ENCODE measurements at regions not wholly inside any gene's neighbourhood (a gene's known extent, or its start where the extent isn't known, plus 50 kb on each side); places are given as distances from the start of the nearest gene placed in this dataset.

DNA sequence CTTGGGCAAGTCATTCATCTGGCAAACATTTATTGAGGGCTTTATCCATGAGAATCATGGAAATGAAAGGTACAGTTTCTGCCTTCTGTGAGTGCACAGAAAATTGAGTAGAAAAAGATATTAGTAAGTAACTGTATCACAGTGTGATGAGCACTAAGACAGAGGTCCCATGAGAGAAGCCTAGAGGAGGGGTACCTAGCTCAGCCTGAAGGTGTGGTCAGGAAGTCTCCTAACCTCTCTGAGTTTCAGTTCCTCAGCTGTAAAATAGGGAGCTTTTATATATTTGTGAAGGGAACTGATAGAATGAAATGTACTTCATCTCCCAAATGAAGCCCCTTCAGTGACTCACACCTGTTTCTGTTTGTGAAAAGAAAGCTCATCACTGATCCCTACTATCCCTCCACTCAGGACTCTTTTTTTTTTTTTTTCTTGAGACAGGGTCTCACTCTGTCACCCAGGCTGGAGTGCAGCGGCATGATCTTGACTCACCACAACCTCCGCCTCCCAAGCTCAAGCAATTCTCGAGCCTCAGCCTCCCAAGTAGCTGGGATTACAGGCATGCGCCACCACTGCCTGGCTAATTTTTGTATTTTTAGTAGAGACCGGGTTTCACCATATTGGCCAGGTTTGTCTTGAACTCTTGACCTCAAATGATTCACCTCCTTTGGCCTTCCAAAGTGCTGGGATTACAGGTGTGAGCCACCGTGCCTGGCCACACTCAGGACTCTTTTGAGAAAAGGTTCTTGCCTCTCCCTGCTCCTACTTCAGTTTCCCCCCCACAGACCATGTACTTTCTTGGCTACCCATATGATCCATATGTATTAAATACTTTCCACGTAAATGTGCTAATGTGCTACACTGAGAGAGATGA, 93.7 kb upstream of the FUT8 start:
- H3K4me1 ChIP-seq (ENCODE audit: insufficient read depth) = no peaks in the 10 kb centered on the region
- H3K27ac Mint-ChIP-seq = no peak overlapping the region
- peaks cover 7% of the 10 kb centered on the region for H3K27me3 Mint-ChIP-seq (ENCODE audit: insufficient read depth, low read depth, poor library complexity)
- H3K36me3 ChIP-seq (ENCODE audit: insufficient read depth) = no peaks in the 10 kb centered on the region
- H3K27ac ChIP-seq (ENCODE audit: low read depth) = no peak overlapping the region
- no peak for DNase-seq (ENCODE audit: low spot score)
- no peak overlapping the region for H2AFZ ChIP-seq
- no peak overlapping the region for H3K4me3 Mint-ChIP-seq
- no peak overlapping the region for H3K4me3 ChIP-seq
- no peaks in the 10 kb centered on the region for H3K4me1 Mint-ChIP-seq
- H3K9me2 ChIP-seq (ENCODE audit: insufficient read depth) = no peaks in the 10 kb centered on the region
- no peak for ATAC-seq
- TF ChIP-seq EZH2phosphoT487 (IDR thresholded peaks at IDR 0.05; ENCODE audit: unreplicated experiment) (no peak), JUNB (IDR thresholded peaks at IDR 0.05; ENCODE audit: unreplicated experiment) (no peak), NANOG (IDR thresholded peaks at IDR 0.05; ENCODE audit: borderline replicate concordance) (no peak), POLR2AphosphoS5 (IDR thresholded peaks at IDR 0.05; ENCODE audit: low read depth) (no peak), STAT1 (IDR thresholded peaks at IDR 0.05; ENCODE audit: unreplicated experiment) (no peak), EZH2 (IDR thresholded peaks at IDR 0.05; ENCODE audit: low read depth, unreplicated experiment) (no peak), CREB1 (CRISPR knock-in tag; IDR thresholded peaks at IDR 0.05; ENCODE audit: low read depth) (no peak), ZNF331 (CRISPR knock-in tag; IDR thresholded peaks at IDR 0.05; ENCODE audit: low read depth) (no peak), ZNF114 (CRISPR knock-in tag; IDR thresholded peaks at IDR 0.05) (no peak)
- TF ChIP-seq, protein P1, sequence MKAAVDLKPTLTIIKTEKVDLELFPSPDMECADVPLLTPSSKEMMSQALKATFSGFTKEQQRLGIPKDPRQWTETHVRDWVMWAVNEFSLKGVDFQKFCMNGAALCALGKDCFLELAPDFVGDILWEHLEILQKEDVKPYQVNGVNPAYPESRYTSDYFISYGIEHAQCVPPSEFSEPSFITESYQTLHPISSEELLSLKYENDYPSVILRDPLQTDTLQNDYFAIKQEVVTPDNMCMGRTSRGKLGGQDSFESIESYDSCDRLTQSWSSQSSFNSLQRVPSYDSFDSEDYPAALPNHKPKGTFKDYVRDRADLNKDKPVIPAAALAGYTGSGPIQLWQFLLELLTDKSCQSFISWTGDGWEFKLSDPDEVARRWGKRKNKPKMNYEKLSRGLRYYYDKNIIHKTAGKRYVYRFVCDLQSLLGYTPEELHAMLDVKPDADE (IDR thresholded peaks at IDR 0.05) = no peak
- TF ChIP-seq, protein P2, sequence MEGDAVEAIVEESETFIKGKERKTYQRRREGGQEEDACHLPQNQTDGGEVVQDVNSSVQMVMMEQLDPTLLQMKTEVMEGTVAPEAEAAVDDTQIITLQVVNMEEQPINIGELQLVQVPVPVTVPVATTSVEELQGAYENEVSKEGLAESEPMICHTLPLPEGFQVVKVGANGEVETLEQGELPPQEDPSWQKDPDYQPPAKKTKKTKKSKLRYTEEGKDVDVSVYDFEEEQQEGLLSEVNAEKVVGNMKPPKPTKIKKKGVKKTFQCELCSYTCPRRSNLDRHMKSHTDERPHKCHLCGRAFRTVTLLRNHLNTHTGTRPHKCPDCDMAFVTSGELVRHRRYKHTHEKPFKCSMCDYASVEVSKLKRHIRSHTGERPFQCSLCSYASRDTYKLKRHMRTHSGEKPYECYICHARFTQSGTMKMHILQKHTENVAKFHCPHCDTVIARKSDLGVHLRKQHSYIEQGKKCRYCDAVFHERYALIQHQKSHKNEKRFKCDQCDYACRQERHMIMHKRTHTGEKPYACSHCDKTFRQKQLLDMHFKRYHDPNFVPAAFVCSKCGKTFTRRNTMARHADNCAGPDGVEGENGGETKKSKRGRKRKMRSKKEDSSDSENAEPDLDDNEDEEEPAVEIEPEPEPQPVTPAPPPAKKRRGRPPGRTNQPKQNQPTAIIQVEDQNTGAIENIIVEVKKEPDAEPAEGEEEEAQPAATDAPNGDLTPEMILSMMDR (conservative IDR thresholded peaks at IDR 0.05; ENCODE audit: low read depth in 2 of 2) = no peak
- TF ChIP-seq, protein P3, sequence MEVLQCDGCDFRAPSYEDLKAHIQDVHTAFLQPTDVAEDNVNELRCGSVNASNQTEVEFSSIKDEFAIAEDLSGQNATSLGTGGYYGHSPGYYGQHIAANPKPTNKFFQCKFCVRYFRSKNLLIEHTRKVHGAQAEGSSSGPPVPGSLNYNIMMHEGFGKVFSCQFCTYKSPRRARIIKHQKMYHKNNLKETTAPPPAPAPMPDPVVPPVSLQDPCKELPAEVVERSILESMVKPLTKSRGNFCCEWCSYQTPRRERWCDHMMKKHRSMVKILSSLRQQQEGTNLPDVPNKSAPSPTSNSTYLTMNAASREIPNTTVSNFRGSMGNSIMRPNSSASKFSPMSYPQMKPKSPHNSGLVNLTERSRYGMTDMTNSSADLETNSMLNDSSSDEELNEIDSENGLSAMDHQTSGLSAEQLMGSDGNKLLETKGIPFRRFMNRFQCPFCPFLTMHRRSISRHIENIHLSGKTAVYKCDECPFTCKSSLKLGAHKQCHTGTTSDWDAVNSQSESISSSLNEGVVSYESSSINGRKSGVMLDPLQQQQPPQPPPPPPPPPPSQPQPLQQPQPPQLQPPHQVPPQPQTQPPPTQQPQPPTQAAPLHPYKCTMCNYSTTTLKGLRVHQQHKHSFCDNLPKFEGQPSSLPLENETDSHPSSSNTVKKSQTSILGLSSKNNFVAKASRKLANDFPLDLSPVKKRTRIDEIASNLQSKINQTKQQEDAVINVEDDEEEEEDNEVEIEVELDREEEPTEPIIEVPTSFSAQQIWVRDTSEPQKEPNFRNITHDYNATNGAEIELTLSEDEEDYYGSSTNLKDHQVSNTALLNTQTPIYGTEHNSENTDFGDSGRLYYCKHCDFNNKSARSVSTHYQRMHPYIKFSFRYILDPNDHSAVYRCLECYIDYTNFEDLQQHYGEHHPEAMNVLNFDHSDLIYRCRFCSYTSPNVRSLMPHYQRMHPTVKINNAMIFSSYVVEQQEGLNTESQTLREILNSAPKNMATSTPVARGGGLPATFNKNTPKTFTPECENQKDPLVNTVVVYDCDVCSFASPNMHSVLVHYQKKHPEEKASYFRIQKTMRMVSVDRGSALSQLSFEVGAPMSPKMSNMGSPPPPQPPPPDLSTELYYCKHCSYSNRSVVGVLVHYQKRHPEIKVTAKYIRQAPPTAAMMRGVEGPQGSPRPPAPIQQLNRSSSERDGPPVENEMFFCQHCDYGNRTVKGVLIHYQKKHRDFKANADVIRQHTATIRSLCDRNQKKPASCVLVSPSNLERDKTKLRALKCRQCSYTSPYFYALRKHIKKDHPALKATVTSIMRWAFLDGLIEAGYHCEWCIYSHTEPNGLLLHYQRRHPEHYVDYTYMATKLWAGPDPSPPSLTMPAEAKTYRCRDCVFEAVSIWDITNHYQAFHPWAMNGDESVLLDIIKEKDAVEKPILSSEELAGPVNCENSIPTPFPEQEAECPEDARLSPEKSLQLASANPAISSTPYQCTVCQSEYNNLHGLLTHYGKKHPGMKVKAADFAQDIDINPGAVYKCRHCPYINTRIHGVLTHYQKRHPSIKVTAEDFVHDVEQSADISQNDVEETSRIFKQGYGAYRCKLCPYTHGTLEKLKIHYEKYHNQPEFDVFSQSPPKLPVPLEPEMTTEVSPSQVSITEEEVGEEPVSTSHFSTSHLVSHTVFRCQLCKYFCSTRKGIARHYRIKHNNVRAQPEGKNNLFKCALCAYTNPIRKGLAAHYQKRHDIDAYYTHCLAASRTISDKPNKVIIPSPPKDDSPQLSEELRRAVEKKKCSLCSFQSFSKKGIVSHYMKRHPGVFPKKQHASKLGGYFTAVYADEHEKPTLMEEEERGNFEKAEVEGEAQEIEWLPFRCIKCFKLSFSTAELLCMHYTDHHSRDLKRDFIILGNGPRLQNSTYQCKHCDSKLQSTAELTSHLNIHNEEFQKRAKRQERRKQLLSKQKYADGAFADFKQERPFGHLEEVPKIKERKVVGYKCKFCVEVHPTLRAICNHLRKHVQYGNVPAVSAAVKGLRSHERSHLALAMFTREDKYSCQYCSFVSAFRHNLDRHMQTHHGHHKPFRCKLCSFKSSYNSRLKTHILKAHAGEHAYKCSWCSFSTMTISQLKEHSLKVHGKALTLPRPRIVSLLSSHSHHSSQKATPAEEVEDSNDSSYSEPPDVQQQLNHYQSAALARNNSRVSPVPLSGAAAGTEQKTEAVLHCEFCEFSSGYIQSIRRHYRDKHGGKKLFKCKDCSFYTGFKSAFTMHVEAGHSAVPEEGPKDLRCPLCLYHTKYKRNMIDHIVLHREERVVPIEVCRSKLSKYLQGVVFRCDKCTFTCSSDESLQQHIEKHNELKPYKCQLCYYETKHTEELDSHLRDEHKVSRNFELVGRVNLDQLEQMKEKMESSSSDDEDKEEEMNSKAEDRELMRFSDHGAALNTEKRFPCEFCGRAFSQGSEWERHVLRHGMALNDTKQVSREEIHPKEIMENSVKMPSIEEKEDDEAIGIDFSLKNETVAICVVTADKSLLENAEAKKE (CRISPR knock-in tag; IDR thresholded peaks at IDR 0.05) = no peak
- TF ChIP-seq, protein P4, sequence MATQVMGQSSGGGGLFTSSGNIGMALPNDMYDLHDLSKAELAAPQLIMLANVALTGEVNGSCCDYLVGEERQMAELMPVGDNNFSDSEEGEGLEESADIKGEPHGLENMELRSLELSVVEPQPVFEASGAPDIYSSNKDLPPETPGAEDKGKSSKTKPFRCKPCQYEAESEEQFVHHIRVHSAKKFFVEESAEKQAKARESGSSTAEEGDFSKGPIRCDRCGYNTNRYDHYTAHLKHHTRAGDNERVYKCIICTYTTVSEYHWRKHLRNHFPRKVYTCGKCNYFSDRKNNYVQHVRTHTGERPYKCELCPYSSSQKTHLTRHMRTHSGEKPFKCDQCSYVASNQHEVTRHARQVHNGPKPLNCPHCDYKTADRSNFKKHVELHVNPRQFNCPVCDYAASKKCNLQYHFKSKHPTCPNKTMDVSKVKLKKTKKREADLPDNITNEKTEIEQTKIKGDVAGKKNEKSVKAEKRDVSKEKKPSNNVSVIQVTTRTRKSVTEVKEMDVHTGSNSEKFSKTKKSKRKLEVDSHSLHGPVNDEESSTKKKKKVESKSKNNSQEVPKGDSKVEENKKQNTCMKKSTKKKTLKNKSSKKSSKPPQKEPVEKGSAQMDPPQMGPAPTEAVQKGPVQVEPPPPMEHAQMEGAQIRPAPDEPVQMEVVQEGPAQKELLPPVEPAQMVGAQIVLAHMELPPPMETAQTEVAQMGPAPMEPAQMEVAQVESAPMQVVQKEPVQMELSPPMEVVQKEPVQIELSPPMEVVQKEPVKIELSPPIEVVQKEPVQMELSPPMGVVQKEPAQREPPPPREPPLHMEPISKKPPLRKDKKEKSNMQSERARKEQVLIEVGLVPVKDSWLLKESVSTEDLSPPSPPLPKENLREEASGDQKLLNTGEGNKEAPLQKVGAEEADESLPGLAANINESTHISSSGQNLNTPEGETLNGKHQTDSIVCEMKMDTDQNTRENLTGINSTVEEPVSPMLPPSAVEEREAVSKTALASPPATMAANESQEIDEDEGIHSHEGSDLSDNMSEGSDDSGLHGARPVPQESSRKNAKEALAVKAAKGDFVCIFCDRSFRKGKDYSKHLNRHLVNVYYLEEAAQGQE (IDR thresholded peaks at IDR 0.05; ENCODE audit: unreplicated experiment) = no peak
- H3K9me3 Mint-ChIP-seq = no peaks in the 10 kb centered on the region; the same call in 2 of the 3 replicates
- no peaks in the 10 kb centered on the region for H3K27me3 ChIP-seq (ENCODE audit: insufficient read depth)
- H3K4me2 ChIP-seq = no peak overlapping the region
- no peaks in the 10 kb centered on the region for H3F3A ChIP-seq (replicated peaks; ENCODE audit: low read depth)
- H3K79me2 ChIP-seq (replicated peaks; ENCODE audit: insufficient read depth) = no peaks in the 10 kb centered on the region
- H3K36me3 Mint-ChIP-seq (ENCODE audit: low read depth) = no peaks in the 10 kb centered on the region
- H4K20me1 ChIP-seq (replicated peaks; ENCODE audit: insufficient read depth) = no peaks in the 10 kb centered on the region

All from GM23338 (cell line).